NCI-H1436 (cell line): ENCODE measurements at regions not wholly inside any gene's neighbourhood (a gene's known extent, or its start where the extent isn't known, plus 50 kb on each side); places are given as distances from the start of the nearest gene placed in this dataset.

ENCODE experiments used
- DNase-seq: peaks from one replicate; lab custom pipeline; 2025; lab: John Stamatoyannopoulos, UW

DNA sequence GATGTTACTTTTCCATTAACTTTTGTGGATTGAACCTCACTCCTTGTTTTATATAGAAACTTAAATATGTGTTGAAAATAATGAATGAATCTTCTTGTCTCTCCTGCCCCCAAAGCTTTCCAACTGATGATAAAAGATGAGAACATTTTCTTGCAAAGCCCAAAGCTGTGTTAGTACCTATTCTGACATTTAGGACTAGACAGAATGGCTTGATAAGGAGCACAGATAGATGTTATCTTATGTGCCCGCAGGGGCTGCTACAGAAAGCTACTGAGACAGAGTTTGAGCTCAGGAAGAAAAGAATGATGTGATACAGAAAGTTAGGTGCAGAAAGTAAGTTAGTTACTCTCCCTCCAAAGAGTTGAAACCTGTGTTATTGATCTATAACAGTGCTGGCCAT lies 109.4 kb upstream of the ATP11B start:
- no peak for DNase-seq

DNA sequence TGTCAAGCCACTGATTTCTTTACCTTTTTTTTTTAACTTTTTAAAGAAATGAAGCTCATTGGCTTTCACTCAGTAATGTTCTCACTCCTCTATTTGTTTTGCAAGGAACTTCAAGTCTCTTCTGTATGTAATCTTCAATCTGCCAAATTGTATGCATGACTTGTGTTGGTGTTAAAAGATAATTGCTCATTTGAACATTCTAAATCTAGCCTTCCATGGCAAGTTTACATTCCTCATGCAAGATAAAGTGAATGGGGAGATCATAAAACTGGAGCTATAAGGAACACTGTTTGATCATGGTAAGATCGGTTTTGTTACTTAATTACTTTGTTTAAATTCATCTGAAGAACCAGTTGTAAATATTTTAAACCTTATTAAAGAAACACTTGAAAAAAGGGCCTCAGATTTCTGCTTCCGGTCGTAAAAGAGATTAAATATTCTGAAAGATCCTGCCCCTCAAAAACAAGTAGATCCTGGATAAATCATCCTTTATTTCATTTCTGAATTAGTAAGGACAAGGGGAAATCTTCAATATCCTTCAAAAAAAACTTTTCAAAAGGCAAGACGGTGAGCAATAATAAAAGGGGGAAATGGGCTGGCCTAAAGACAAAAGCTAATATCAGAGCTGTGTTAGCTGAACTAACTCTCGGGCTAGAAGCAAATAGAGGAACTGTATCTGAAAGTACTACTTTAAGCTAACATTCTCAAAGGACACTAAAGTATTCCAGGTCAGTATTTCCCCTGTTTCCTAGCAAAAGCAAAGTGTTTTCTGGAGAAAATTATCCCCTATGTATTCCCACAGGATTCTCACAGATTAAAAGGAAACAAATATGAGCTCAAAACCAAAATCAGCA lies 107.0 kb upstream of the ATP11B start:
- DNase-seq = no peak

- DNase-seq = no peak
Measured at GRCh38 chr3:182690172-182690571, 103.1 kb upstream of the ATP11B start.

DNA sequence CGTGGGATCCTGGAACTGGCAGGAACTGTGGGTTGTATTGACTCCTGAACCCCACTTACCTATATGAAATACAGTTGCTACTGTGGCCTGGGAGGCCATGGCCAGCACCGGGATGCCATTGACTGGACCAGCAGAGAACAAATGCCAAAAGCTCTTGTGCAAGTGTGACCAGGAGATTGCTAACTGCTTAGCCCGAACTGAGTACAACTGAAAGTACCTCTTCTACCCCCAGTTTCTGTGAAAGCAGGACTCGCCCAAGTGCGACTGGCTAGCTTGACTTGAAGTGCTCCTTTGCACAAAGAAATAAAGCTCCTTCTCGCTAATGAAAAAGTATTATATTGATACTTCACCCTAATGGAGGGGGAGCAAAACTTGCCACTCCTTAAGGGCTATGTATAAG lies 101.3 kb upstream of the ATP11B start:
- no peak for DNase-seq

DNA sequence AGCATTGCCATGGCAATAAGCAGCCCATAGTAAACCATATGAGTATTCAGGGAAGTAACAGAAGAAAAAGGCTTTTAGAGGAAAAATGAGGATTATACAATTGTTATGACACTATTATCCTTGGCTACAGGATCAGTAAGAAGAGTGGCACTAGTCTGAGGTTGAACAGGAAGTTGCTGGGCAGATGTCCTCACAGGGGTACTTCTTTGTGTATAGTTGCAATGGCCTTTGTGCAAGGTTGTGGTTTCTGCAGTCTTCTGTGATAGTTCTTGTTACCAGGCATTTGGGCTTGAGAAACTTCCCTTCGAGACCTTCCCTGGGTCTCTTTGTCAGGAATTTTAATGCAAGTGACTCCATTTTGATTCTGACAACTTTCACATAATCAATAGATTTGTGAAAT lies 100.6 kb upstream of the ATP11B start:
- DNase-seq = no peak

DNA sequence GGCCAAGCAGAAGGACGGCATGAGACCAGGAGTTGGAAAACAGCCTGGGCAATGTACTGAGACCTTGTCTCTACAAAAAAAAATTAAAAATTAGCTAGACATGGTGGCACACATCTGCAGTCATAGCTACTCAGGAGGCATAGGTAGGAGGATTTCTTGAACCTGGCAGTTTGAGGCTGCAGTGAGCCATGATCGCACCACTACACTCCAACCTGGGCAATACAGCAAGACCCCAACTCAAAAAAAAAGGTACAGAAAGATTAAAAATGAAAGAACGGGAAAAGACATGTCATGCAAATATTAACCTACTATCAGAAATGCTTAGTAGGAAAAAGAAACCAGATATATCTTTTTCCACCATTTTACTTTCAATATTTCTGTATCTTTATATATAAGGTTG lies 99.6 kb upstream of the ATP11B start:
- no peak for DNase-seq

DNA sequence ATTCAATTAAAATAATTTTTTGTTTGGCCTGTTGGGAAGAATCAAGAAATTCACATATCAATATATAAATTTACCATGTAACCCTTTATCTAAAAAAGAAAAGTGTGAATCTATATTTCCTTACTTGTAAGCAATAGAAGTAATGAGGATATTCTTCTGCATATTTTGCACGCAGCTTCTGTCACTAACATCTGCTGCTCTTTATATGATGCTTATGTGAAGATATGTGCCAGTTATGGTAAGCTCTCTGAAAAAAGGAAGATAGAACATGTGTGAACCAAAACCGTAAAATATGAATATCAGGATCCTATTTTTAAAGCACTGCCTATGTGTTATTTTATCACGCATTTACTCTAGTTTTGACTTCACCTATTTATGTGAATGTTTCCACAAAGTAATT lies 96.4 kb upstream of the ATP11B start:
- no peak for DNase-seq

DNA sequence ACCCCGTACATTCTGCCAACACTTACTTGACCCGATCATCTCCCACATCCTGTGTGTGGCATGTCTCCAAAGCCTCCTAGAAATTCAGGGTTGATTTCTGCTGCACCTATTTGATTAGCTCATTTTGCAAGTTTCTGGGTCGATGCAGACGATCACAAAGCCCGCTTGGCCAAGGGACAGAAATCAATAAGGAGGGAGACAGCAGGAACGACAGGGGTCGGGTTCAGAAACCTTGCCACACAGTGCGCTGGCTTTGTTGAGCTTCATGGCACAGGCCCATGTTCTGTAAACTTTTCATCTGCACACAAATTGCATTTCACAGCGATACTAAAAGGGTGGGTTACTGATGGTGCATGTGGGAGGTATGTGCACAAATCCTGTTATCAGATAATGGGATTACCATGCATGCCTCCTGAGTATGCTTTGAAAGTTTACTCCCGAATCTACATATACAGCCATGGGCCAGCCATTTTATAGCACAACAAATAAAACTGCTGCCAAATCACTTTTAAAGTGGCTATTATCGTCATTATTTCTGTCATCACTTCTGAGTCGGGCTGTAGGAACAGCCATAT lies 95.9 kb upstream of the ATP11B start:
- peak; percentile 19 for DNase-seq

GRCh38 chr3:182698078-182698477 lies 95.2 kb upstream of the ATP11B start:
- no peak for DNase-seq

DNA sequence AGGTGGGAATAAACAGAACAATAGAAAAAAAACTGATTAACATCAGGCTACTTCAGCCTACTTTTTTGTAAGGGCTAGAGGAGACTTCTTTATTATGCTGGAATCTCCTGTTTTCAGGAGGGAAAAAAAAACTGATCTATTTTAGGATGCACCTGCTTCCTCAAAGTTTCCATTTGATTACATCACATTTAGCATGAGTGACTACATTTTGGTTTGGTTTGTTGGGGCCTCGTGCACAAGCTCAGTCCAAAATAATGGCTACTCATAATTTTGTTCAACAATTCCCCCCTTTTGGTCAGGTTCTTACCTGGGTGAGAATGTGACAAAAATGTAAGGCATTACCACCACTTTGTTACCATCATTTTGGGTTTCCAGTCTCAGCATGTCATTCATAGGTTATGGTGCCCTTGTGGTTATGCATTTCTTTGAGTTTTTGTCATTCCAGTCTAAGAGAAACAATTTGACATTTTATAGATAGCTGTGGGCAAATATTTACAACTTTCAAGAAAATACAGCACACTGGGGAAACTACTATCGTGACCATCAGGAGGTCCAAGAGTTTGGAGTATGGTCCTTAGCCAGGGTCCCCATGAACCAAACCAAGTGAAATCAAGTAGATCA lies 93.6 kb upstream of the ATP11B start:
- DNase-seq = no peak

- no peak for DNase-seq
Measured at GRCh38 chr3:182702216-182702615, 91.1 kb upstream of the ATP11B start.

- DNase-seq = no peak
Measured at GRCh38 chr3:182703233-182703632, 90.1 kb upstream of the ATP11B start.

- DNase-seq = no peak
Measured at GRCh38 chr3:182704926-182705325, 88.4 kb upstream of the ATP11B start.

GRCh38 chr3:182708810-182709209 lies 84.5 kb upstream of the ATP11B start:
- no peak for DNase-seq

- DNase-seq = no peak
Measured at GRCh38 chr3:182709306-182709705, 84.0 kb upstream of the ATP11B start.

DNA sequence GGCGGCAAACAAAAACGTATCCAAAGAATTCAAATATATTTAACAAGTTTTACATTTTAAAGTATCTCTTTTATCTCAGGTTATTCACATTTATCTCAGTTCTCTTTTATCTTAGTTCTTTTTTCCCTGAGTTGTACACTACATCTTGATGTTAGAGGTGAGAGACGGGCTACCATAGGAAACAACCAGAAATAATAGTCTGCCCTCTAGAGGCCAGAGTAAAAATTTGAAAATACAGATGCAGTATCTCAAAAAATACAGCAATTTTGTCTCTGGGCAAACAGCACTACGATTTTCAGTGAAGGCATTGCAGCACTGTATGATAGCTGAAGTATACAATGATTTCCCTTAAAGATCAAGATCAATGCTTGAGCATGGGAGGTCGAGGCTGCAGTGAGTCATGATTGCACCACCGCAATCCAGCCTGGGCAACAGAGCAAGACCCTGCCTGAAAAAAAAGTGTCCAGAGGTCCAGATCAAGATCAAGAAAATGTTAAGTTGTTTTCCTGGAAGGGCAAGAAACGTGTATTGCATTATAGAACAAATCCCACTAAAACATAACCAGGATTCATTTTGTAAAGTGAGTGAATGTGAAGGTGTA lies 82.6 kb upstream of the ATP11B start:
- peak; percentile 17 for DNase-seq

DNA sequence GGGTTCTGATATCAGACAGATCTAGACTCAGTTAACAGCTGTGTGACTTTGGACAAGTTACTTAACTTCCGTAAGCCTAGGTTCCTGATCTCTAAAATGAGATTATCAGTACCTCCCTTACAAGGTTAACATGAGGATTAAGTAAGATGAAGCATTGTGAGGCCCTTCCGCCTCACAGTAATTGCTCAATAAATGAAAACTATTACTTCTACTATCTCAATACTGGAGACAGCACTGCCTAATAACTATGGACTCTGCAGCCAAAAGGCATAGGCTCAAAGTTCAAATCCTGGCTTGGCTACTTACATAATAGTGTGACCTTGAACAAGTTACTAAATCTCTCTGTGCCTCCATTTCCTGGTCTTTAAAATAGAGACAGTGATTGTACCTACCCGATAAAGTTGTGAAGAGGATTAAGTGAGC lies 82.0 kb upstream of the ATP11B start:
- DNase-seq = no peak

DNA sequence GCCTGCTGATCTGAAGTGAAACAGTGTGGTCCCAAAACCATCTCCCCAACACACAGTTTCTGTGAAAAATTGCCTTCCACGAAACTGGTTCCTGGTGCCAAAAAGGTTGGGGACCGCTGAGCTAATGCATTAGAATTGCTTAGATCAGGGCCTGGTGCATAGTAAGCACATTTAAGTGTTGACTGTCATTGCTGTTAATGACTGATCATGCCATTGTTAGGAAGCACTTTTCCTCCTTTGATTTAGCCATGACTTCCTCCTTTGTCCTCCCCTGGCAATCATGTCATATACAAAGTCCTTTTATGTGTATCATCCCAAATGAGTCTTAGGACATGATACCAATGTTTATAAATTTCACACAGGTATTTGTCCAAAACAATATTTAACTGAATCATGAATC lies 81.5 kb upstream of the ATP11B start:
- DNase-seq = no peak

GRCh38 chr3:182713111-182713510 lies 80.2 kb upstream of the ATP11B start:
- no peak for DNase-seq

- DNase-seq = peak; percentile 74
Measured at GRCh38 chr3:182713743-182714517, 79.4 kb upstream of the ATP11B start.

DNA sequence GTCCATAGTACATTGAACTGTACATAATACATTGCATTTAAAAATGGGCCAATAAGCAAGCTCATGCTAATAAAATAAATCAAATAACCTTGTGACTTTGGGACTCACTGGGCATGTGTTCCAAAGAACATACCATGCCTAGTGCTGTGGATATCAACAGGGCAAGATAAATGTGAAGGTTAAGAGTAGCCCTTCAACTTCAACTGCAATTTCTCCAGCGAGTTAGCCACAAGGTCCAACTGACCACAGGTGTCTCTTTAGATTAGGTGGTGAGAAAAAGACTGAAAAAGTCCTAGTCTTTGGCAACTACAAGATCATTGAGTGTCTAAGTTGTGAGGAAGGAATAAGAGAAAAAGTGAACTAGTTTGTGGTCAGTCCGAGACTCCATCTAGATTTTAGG lies 78.3 kb upstream of the ATP11B start:
- DNase-seq = no peak

DNA sequence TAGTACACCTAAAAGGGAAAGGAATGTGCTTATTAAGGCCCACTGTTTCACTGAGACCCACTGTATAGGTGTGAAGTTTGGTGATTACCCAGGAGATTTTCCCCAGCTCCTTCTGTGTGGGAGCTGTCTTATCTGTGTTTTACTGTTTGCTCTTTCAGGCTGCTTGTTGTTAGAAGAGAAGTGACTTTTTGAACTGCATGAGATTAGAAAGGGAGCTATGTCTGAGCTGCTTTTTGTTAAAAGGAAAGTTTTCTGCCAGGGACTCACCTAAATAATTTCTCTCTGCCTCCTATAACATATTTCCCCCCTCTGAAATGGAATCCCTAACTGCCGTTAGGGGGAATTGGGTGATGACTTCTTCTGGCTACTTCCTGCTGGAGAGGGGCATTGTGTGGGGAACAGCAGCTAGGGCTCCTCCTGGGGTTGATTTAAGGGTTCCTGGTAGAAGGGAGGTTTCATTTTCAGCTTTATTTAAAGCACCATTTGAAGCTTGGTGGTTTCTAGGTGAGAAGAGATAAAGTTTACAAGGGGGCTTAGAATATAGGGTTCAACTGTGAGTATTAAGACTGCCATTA lies 77.1 kb upstream of the ATP11B start:
- no peak for DNase-seq
